MM.1S (cell line): ENCODE measurements at regions not wholly inside any gene's neighbourhood (a gene's known extent, or its start where the extent isn't known, plus 50 kb on each side); places are given as distances from the start of the nearest gene placed in this dataset.

Experiments
- EZH2 ChIP-seq: fragments of 300-600 bp; sonication (generic); optimal IDR thresholded peaks from 2 replicates; pipeline ENCODE3; 2017; ENCODE audit warnings: low read depth, mild to moderate bottlenecking, antibody characterized with exemption, low read length, mixed read lengths
- EZH2phosphoT487 ChIP-seq: fragments of 300-600 bp; sonication (generic); IDR thresholded peaks from 2 replicates; pipeline ENCODE4 v1.6.1; 2018; ENCODE audit warnings: antibody characterized with exemption, low read length
- TF ChIP-seq, protein P1 (sequence below): fragments of 300-600 bp; sonication (generic); IDR thresholded peaks from 2 replicates; pipeline ENCODE4 v1.5.1; 2016; ENCODE audit warnings: antibody characterized with exemption, low read length, mixed read lengths

DNA sequence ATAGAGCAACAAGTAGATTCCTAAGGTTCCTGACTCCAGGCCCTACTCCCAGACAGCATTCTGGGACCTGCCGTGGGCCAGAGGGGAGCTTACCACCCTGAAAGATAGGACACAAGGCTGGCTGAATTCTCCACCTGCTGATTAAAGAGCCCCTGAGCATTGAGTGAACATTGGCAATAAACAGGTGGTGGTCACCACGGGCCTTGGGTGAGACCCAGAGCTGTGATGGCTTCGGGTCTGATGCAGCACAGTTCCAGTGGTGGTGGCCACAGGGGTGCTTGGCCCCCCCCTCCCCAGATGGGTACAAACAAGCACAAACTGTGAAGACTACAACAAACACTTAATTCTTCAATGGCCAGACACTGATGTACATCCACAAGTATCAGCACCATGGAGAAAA lies 444.6 kb downstream of the GASK1B start:
- TF ChIP-seq, protein P1, sequence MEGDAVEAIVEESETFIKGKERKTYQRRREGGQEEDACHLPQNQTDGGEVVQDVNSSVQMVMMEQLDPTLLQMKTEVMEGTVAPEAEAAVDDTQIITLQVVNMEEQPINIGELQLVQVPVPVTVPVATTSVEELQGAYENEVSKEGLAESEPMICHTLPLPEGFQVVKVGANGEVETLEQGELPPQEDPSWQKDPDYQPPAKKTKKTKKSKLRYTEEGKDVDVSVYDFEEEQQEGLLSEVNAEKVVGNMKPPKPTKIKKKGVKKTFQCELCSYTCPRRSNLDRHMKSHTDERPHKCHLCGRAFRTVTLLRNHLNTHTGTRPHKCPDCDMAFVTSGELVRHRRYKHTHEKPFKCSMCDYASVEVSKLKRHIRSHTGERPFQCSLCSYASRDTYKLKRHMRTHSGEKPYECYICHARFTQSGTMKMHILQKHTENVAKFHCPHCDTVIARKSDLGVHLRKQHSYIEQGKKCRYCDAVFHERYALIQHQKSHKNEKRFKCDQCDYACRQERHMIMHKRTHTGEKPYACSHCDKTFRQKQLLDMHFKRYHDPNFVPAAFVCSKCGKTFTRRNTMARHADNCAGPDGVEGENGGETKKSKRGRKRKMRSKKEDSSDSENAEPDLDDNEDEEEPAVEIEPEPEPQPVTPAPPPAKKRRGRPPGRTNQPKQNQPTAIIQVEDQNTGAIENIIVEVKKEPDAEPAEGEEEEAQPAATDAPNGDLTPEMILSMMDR, result no peak
- TF ChIP-seq EZH2 (no peak), EZH2phosphoT487 (no peak)
